Activated naive CD4-positive, alpha-beta T cell treated with anti-CD3 and anti-CD28 coated beads, Interleukin-2, amount 50 U/mL, for 24 hours (primary cell): ENCODE measurements at regions not wholly inside any gene's neighbourhood (a gene's known extent, or its start where the extent isn't known, plus 50 kb on each side); places are given as distances from the start of the nearest gene placed in this dataset.

Experiments used
- H3K27ac Mint-ChIP-seq: one replicate; pipeline ENCODE4 v1.8.0; 2021; ENCODE audit warnings: mild to moderate bottlenecking, mixed read lengths
- H3K27me3 Mint-ChIP-seq: one replicate; pipeline ENCODE4 v1.8.0; 2021; ENCODE audit warnings: mixed read lengths
- H3K36me3 Mint-ChIP-seq: one replicate; pipeline ENCODE4 v1.8.0; 2021; ENCODE audit warnings: mixed read lengths
- H3K4me1 Mint-ChIP-seq: one replicate; pipeline ENCODE4 v1.8.0; 2021; ENCODE audit warnings: mixed read lengths
- H3K4me3 Mint-ChIP-seq: one replicate; pipeline ENCODE4 v1.8.0; 2021; ENCODE audit warnings: mild to moderate bottlenecking, mixed read lengths
- H3K9me3 Mint-ChIP-seq: one replicate; pipeline ENCODE4 v1.8.0; 2021; ENCODE audit warnings: mixed read lengths

GRCh38 chr4:116397291-116397690 lies 688.1 kb downstream of the TRAM1L1 start:
- Mint-ChIP-seq H3K4me1 (no peaks in the 10 kb centered on the region), H3K27me3 (no peaks in the 10 kb centered on the region), H3K9me3 (no peaks in the 10 kb centered on the region), H3K27ac (no peak overlapping the region), H3K36me3 (no peaks in the 10 kb centered on the region), H3K4me3 (no peak overlapping the region)

GRCh38 chr4:116395408-116395807 lies 690.0 kb downstream of the TRAM1L1 start:
- Mint-ChIP-seq H3K27ac (no peak overlapping the region), H3K27me3 (no peaks in the 10 kb centered on the region), H3K4me1 (no peaks in the 10 kb centered on the region), H3K9me3 (no peaks in the 10 kb centered on the region), H3K36me3 (no peaks in the 10 kb centered on the region), H3K4me3 (no peak overlapping the region)

- no peaks in the 10 kb centered on the region for H3K27me3 Mint-ChIP-seq
- no peaks in the 10 kb centered on the region for H3K4me1 Mint-ChIP-seq
- no peaks in the 10 kb centered on the region for H3K9me3 Mint-ChIP-seq
- H3K4me3 Mint-ChIP-seq, result no peak overlapping the region
- H3K36me3 Mint-ChIP-seq, result no peaks in the 10 kb centered on the region
- no peak overlapping the region for H3K27ac Mint-ChIP-seq
Observed at GRCh38 chr4:116391020-116391419, 694.4 kb downstream of the TRAM1L1 start.

- Mint-ChIP-seq H3K27me3 (no peaks in the 10 kb centered on the region), H3K27ac (no peak overlapping the region), H3K36me3 (no peaks in the 10 kb centered on the region), H3K4me1 (no peaks in the 10 kb centered on the region), H3K9me3 (no peaks in the 10 kb centered on the region), H3K4me3 (no peak overlapping the region)
Observed at GRCh38 chr4:116389139-116389538, 696.2 kb downstream of the TRAM1L1 start.

- Mint-ChIP-seq H3K27me3 (no peaks in the 10 kb centered on the region), H3K36me3 (no peaks in the 10 kb centered on the region), H3K27ac (peak overlapping the region; percentile 63), H3K4me3 (no peak overlapping the region), H3K9me3 (peaks cover 3% of the 10 kb centered on the region), H3K4me1 (no peaks in the 10 kb centered on the region)
Observed at GRCh38 chr4:116387937-116388474, 697.4 kb downstream of the TRAM1L1 start.

- Mint-ChIP-seq H3K27me3 (no peaks in the 10 kb centered on the region), H3K4me3 (no peak overlapping the region), H3K9me3 (peaks cover 3% of the 10 kb centered on the region), H3K4me1 (no peaks in the 10 kb centered on the region), H3K27ac (no peak overlapping the region), H3K36me3 (no peaks in the 10 kb centered on the region)
Observed at GRCh38 chr4:116386856-116387255, 698.5 kb downstream of the TRAM1L1 start.

- Mint-ChIP-seq H3K4me1 (no peaks in the 10 kb centered on the region), H3K27ac (no peak overlapping the region), H3K36me3 (no peaks in the 10 kb centered on the region), H3K4me3 (no peak overlapping the region), H3K27me3 (no peaks in the 10 kb centered on the region), H3K9me3 (peaks cover 3% of the 10 kb centered on the region)
Observed at GRCh38 chr4:116385583-116385982, 699.8 kb downstream of the TRAM1L1 start.

- H3K9me3 Mint-ChIP-seq, result no peaks in the 10 kb centered on the region
- no peaks in the 10 kb centered on the region for H3K4me1 Mint-ChIP-seq
- no peak overlapping the region for H3K4me3 Mint-ChIP-seq
- no peaks in the 10 kb centered on the region for H3K36me3 Mint-ChIP-seq
- no peak overlapping the region for H3K27ac Mint-ChIP-seq
- no peaks in the 10 kb centered on the region for H3K27me3 Mint-ChIP-seq
Observed at GRCh38 chr4:116374815-116375214, 710.6 kb downstream of the TRAM1L1 start.

GRCh38 chr4:116362583-116362982 lies 722.8 kb downstream of the TRAM1L1 start:
- Mint-ChIP-seq H3K36me3 (no peaks in the 10 kb centered on the region), H3K4me1 (no peaks in the 10 kb centered on the region), H3K4me3 (no peak overlapping the region), H3K27me3 (no peaks in the 10 kb centered on the region), H3K27ac (no peak overlapping the region), H3K9me3 (no peaks in the 10 kb centered on the region)

- Mint-ChIP-seq H3K4me3 (no peak overlapping the region), H3K27me3 (no peaks in the 10 kb centered on the region), H3K27ac (no peak overlapping the region), H3K9me3 (no peaks in the 10 kb centered on the region), H3K4me1 (no peaks in the 10 kb centered on the region), H3K36me3 (no peaks in the 10 kb centered on the region)
Observed at GRCh38 chr4:116361790-116362189, 723.6 kb downstream of the TRAM1L1 start.

- Mint-ChIP-seq H3K4me3 (no peak overlapping the region), H3K9me3 (no peaks in the 10 kb centered on the region), H3K27me3 (no peaks in the 10 kb centered on the region), H3K36me3 (no peaks in the 10 kb centered on the region), H3K4me1 (no peaks in the 10 kb centered on the region), H3K27ac (no peak overlapping the region)
Observed at GRCh38 chr4:116358633-116359222, 726.6 kb downstream of the TRAM1L1 start.

- Mint-ChIP-seq H3K9me3 (no peaks in the 10 kb centered on the region), H3K4me3 (no peak overlapping the region), H3K4me1 (no peaks in the 10 kb centered on the region), H3K27ac (no peak overlapping the region), H3K27me3 (no peaks in the 10 kb centered on the region), H3K36me3 (no peaks in the 10 kb centered on the region)
Observed at GRCh38 chr4:116357758-116358157, 727.6 kb downstream of the TRAM1L1 start.

- no peak overlapping the region for H3K4me3 Mint-ChIP-seq
- no peaks in the 10 kb centered on the region for H3K4me1 Mint-ChIP-seq
- H3K36me3 Mint-ChIP-seq, result no peaks in the 10 kb centered on the region
- H3K27ac Mint-ChIP-seq, result no peak overlapping the region
- no peaks in the 10 kb centered on the region for H3K9me3 Mint-ChIP-seq
- H3K27me3 Mint-ChIP-seq, result no peaks in the 10 kb centered on the region
Observed at GRCh38 chr4:116346750-116347149, 738.6 kb downstream of the TRAM1L1 start.

GRCh38 chr4:116343809-116344208 lies 741.6 kb downstream of the TRAM1L1 start:
- Mint-ChIP-seq H3K36me3 (no peaks in the 10 kb centered on the region), H3K9me3 (no peaks in the 10 kb centered on the region), H3K27me3 (no peaks in the 10 kb centered on the region), H3K4me1 (no peaks in the 10 kb centered on the region), H3K27ac (no peak overlapping the region), H3K4me3 (no peak overlapping the region)

GRCh38 chr4:116342143-116342542 lies 743.2 kb downstream of the TRAM1L1 start:
- no peaks in the 10 kb centered on the region for H3K9me3 Mint-ChIP-seq
- no peaks in the 10 kb centered on the region for H3K36me3 Mint-ChIP-seq
- no peak overlapping the region for H3K4me3 Mint-ChIP-seq
- H3K27ac Mint-ChIP-seq, result no peak overlapping the region
- no peaks in the 10 kb centered on the region for H3K4me1 Mint-ChIP-seq
- no peaks in the 10 kb centered on the region for H3K27me3 Mint-ChIP-seq

- H3K4me3 Mint-ChIP-seq, result no peak overlapping the region
- H3K4me1 Mint-ChIP-seq, result no peaks in the 10 kb centered on the region
- no peaks in the 10 kb centered on the region for H3K27me3 Mint-ChIP-seq
- no peaks in the 10 kb centered on the region for H3K36me3 Mint-ChIP-seq
- H3K27ac Mint-ChIP-seq, result no peak overlapping the region
- no peaks in the 10 kb centered on the region for H3K9me3 Mint-ChIP-seq
Observed at GRCh38 chr4:116332508-116332907, 752.9 kb downstream of the TRAM1L1 start.

- no peaks in the 10 kb centered on the region for H3K4me1 Mint-ChIP-seq
- no peaks in the 10 kb centered on the region for H3K27me3 Mint-ChIP-seq
- no peaks in the 10 kb centered on the region for H3K9me3 Mint-ChIP-seq
- H3K27ac Mint-ChIP-seq, result no peak overlapping the region
- no peak overlapping the region for H3K4me3 Mint-ChIP-seq
- H3K36me3 Mint-ChIP-seq, result no peaks in the 10 kb centered on the region
Observed at GRCh38 chr4:116328261-116328860, 757.0 kb downstream of the TRAM1L1 start.
